ES-I3 (cell line): ENCODE measurements at regions not wholly inside any gene's neighbourhood (a gene's known extent, or its start where the extent isn't known, plus 50 kb on each side); places are given as distances from the start of the nearest gene placed in this dataset.
"Not testable (repeated sequence)": the region's sequence is repeated elsewhere in the genome, so short reads cannot be mapped to it uniquely, and the experiment has no call there.

Source experiments
- H3K36me3 ChIP-seq: 2 replicates; pipeline ENCODE4 v1.6.1; 2013; ENCODE audit warnings: mild to moderate bottlenecking, low read length, control low read depth, moderate library complexity; ENCODE audit not compliant: insufficient read depth
- H3K4me1 ChIP-seq: 2 replicates; pipeline ENCODE4 v1.6.1; 2013; ENCODE audit warnings: mild to moderate bottlenecking, control low read depth, low read length; ENCODE audit not compliant: insufficient read depth
- H3K9ac ChIP-seq: 2 replicates; pipeline ENCODE4 v1.6.1; 2013; ENCODE audit warnings: low read depth, mild to moderate bottlenecking, low read length, moderate library complexity
- H3K9me3 ChIP-seq: 2 replicates; pipeline ENCODE4 v1.6.1; 2013; ENCODE audit warnings: mild to moderate bottlenecking, low read length, moderate library complexity; ENCODE audit not compliant: control insufficient read depth, insufficient read depth

- Histone ChIP-seq H3K9ac (no peak overlapping the region), H3K36me3 (no peaks in the 10 kb centered on the region), H3K9me3 (no peaks in the 10 kb centered on the region), H3K4me1 (no peaks in the 10 kb centered on the region)
These were observed 1159.8 kb upstream of the ALCAM start for GRCh38 chr3:104206925-104207324.

DNA sequence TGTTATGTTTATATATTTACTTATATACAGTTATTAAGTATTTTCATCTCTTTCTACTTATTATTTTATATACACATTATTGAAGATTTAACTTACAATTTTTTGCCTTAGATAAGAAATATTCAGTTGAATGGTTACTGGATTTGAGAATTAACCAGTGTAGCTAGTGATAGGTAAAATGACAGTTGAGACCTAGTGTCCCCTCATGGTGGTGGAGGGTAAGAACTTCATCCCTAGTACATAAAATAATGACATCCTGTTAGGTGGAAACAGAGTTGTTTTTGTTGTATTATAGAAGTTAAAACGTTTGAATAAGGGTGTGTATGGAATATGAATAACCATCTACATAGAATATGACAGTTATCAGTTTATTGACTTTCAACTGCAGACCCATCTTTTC, 1152.4 kb upstream of the ALCAM start:
- no peaks in the 10 kb centered on the region for H3K36me3 ChIP-seq
- no peak overlapping the region for H3K9ac ChIP-seq
- H3K4me1 ChIP-seq = no peaks in the 10 kb centered on the region
- no peaks in the 10 kb centered on the region for H3K9me3 ChIP-seq

GRCh38 chr3:104214937-104215336, 1151.8 kb upstream of the ALCAM start:
- no peaks in the 10 kb centered on the region for H3K36me3 ChIP-seq
- H3K9me3 ChIP-seq = no peaks in the 10 kb centered on the region
- H3K9ac ChIP-seq = no peak overlapping the region
- H3K4me1 ChIP-seq = no peaks in the 10 kb centered on the region

GRCh38 chr3:104219046-104219445, 1147.7 kb upstream of the ALCAM start:
- H3K4me1 ChIP-seq, H3K9me3 ChIP-seq, H3K9ac ChIP-seq, H3K36me3 ChIP-seq: not testable (repeated sequence)

DNA sequence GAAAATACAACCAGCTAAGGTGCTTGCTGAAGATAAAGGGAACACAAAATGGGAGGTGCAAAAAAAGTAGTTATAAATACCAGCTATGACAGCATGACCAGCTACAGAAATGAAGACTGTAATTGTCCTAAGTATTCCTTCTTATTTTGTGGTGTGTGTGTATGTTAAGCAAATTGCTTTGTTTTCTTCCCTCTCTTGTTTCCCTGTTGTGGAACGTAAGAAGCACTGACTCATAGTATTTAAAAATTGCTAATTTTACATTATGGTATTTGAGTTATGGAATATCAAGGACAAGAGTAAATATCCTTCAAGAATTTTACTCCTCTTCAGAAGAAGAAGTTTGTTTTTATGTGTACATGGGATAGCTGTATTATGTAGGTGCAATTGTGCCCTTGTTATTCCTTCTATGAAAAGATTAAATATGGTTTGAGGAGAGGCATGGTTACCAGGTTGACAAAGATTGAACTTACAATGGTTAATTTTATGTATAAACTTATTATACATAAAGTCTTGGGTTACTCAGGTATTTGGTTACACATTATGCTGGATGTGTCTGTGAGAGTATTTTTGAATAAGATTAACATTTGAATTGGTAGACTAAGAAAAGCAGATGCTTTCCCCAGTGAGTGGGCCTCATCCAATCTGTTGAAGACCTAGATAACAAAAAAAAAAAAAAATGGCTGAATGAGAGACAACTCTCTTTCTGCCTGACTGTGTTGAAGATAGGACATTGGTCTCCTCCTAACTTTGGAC, 1132.1 kb upstream of the ALCAM start:
- no peaks in the 10 kb centered on the region for H3K4me1 ChIP-seq
- H3K9me3 ChIP-seq = no peaks in the 10 kb centered on the region; the same call in 1 of the 2 replicates
- no peak overlapping the region for H3K9ac ChIP-seq
- H3K36me3 ChIP-seq = no peaks in the 10 kb centered on the region

GRCh38 chr3:104244680-104245220, 1122.0 kb upstream of the ALCAM start:
- Histone ChIP-seq H3K4me1 (peaks cover 7% of the 10 kb centered on the region; the same call in 1 of the 2 replicates), H3K9ac (no peak overlapping the region), H3K36me3 (no peaks in the 10 kb centered on the region), H3K9me3 (no peaks in the 10 kb centered on the region; the same call in none of the 2 replicates)

DNA sequence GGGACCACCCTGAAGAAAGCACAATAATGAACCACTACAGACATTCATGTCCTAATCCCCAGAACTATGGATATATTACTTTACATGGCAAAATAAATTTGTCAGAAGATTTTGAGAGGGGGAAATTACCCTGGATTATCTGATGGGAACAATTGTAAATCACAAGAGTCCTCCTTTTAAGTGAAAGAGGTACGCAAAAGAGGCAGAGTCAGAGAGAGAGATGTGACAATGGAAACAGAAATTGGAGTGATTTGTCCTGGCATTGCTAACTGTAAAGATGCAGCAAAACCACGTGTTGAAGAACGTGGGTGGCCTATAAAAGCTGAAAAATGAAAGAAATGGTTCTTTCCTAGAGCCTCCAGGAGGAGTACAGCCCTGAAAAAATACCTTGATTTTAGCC, 1121.4 kb upstream of the ALCAM start:
- no peak overlapping the region for H3K9ac ChIP-seq

GRCh38 chr3:104245981-104246380, 1120.7 kb upstream of the ALCAM start:
- H3K9me3 ChIP-seq = no peaks in the 10 kb centered on the region; the same call in 1 of the 2 replicates
- no peaks in the 10 kb centered on the region for H3K36me3 ChIP-seq
- H3K4me1 ChIP-seq = peaks cover 7% of the 10 kb centered on the region; the same call in 1 of the 2 replicates
- H3K9ac ChIP-seq = no peak overlapping the region

More for the DNA sequence above, 1121.4 kb upstream of the ALCAM start:
- Histone ChIP-seq H3K4me1 (peaks cover 7% of the 10 kb centered on the region; the same call in 1 of the 2 replicates), H3K9me3 (no peaks in the 10 kb centered on the region; the same call in 1 of the 2 replicates), H3K36me3 (no peaks in the 10 kb centered on the region)

DNA sequence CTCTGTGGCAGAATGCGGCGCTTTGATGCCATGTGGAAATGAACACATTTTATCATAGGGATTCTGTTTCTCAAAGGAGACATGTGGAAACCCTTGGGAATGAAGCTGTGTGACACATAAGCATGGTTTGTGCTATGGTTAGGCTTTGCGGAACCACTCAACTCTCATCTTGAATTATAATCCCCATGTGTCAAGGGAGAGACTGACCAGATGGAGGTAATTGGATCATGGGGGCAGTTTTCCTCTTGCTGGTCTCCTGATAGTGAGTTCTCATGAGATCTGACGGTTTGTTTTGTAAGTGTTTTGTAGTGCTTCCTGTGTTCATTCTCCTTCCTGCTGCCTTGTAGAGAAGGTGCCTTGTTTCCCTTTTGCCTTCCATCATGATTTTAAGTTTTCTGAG, 1109.2 kb upstream of the ALCAM start:
- Histone ChIP-seq H3K36me3 (no peaks in the 10 kb centered on the region), H3K4me1 (no peaks in the 10 kb centered on the region), H3K9ac (no peak overlapping the region), H3K9me3 (no peaks in the 10 kb centered on the region)

GRCh38 chr3:104263477-104263876, 1103.2 kb upstream of the ALCAM start:
- H3K36me3 ChIP-seq = no peaks in the 10 kb centered on the region
- H3K9me3 ChIP-seq = no peaks in the 10 kb centered on the region; the same call in 1 of the 2 replicates
- H3K4me1 ChIP-seq = no peaks in the 10 kb centered on the region

DNA sequence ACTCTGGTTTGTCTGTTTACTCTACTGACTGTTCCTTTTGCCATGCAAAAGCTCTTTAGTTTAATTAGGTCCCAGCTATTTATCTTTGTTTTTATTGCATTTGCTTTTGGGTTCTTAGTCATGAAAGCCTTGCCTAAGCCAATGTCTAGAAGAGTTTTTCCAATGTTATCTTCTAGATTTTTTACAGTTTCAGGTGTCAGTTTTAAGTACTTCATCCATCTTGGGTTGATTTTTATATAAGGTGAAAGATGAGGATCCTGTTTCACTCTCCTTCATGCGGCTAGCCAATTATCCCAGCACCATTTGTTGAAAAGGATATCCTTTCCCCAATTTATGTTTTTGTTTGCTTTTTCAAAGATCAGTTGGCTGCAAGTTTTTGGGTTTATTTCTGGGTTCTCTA, 1100.5 kb upstream of the ALCAM start:
- H3K9ac ChIP-seq, H3K9me3 ChIP-seq, H3K4me1 ChIP-seq, H3K36me3 ChIP-seq: not testable (repeated sequence)

More at GRCh38 chr3:104263477-104263876, 1103.2 kb upstream of the ALCAM start:
- H3K9ac ChIP-seq = no peak overlapping the region

DNA sequence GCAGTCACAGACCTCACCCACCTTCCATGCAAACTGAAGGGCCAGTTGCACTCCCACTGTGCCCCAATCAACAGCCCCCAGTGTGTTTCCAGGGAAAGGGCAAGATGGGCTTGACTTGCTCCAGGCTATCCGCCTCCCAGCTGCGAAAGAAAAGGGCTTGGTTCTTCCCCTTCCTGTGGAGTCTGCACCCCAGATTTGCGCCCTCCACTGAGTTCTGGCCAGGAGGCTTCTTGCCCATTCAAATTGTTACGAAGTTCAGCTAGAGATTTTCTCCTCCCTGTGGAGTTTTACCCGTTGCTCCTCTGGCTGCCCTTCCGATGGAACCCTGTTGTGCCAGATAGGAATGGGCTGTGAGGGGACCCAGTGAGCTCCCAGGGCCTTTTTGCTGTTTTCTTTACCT, 1096.9 kb upstream of the ALCAM start:
- H3K4me1 ChIP-seq = no peaks in the 10 kb centered on the region
- peaks cover 10% of the 10 kb centered on the region for H3K9me3 ChIP-seq
- H3K9ac ChIP-seq = no peak overlapping the region
- H3K36me3 ChIP-seq = no peaks in the 10 kb centered on the region

GRCh38 chr3:104273046-104273649, 1093.6 kb upstream of the ALCAM start:
- Histone ChIP-seq H3K9me3 (peaks cover 24% of the 10 kb centered on the region), H3K9ac (no peak overlapping the region), H3K36me3 (no peaks in the 10 kb centered on the region), H3K4me1 (no peaks in the 10 kb centered on the region)

- Histone ChIP-seq H3K9ac (no peak overlapping the region), H3K4me1 (no peaks in the 10 kb centered on the region), H3K36me3 (no peaks in the 10 kb centered on the region), H3K9me3 (peaks cover 34% of the 10 kb centered on the region)
These were observed 1091.5 kb upstream of the ALCAM start for GRCh38 chr3:104275199-104275598.

- Histone ChIP-seq H3K36me3 (no peaks in the 10 kb centered on the region), H3K9ac (no peak overlapping the region), H3K4me1 (no peaks in the 10 kb centered on the region), H3K9me3 (peaks cover 27% of the 10 kb centered on the region)
These were observed 1087.1 kb upstream of the ALCAM start for GRCh38 chr3:104279617-104280016.
